NB4 (cell line): ENCODE measurements at regions not wholly inside any gene's neighbourhood (a gene's known extent, or its start where the extent isn't known, plus 50 kb on each side); places are given as distances from the start of the nearest gene placed in this dataset.

Source experiments
- DNase-seq: peaks from one replicate; pipeline ENCODE4 v3.0.0; 2010; ENCODE audit warnings: low read depth
- H3K4me3 ChIP-seq: one replicate; pipeline ENCODE4 v1.5.1; 2011; ENCODE audit warnings: mild to moderate bottlenecking, low read depth, low read length, moderate library complexity
- CTCF ChIP-seq: IDR thresholded peaks from one replicate; pipeline ENCODE4 v1.5.1; 2012; ENCODE audit warnings: low read depth, low read length
- MAX ChIP-seq: IDR thresholded peaks from 2 replicates; pipeline ENCODE4 v1.6.1; 2011; ENCODE audit warnings: low read depth, low read length
- MYC ChIP-seq: IDR thresholded peaks from 2 replicates; pipeline ENCODE4 v1.6.1; 2011; ENCODE audit warnings: low read depth, low read length
- POLR2A ChIP-seq: IDR thresholded peaks from 2 replicates; pipeline ENCODE4 v1.6.1; 2011; ENCODE audit warnings: mild to moderate bottlenecking; ENCODE audit not compliant: insufficient read length; ENCODE audit errors: extremely low read depth

- H3K4me3 ChIP-seq: no peak overlapping the region
- TF ChIP-seq CTCF (no peak), POLR2A (no peak), MAX (no peak), MYC (no peak)
- DNase-seq: no peak
These were observed 61.1 kb upstream of the SV2C start for GRCh38 chr5:76021936-76022584.

GRCh38 chr5:76016258-76016657, 66.9 kb upstream of the SV2C start:
- H3K4me3 ChIP-seq: no peak overlapping the region
- DNase-seq: no peak
- TF ChIP-seq POLR2A (no peak), MAX (no peak), MYC (no peak), CTCF (no peak)

GRCh38 chr5:76014005-76014404, 69.2 kb upstream of the SV2C start:
- TF ChIP-seq MYC (no peak), MAX (no peak), POLR2A (no peak)
- no peak for DNase-seq
- H3K4me3 ChIP-seq: no peak overlapping the region

- H3K4me3 ChIP-seq: no peak overlapping the region
- TF ChIP-seq MAX: no peak
- TF ChIP-seq POLR2A: no peak
- TF ChIP-seq CTCF: no peak
- TF ChIP-seq MYC: no peak
- no peak for DNase-seq
These were observed 75.3 kb upstream of the SV2C start for GRCh38 chr5:76007904-76008303.

GRCh38 chr5:76000582-76000981, 82.6 kb upstream of the SV2C start:
- no peak for TF ChIP-seq MYC
- no peak for TF ChIP-seq CTCF
- no peak for TF ChIP-seq MAX
- no peak for TF ChIP-seq POLR2A
- no peak for DNase-seq
- H3K4me3 ChIP-seq: no peak overlapping the region

- TF ChIP-seq CTCF (no peak), MAX (no peak), MYC (no peak), POLR2A (no peak)
- DNase-seq: no peak
- H3K4me3 ChIP-seq: no peak overlapping the region
These were observed 89.3 kb upstream of the SV2C start for GRCh38 chr5:75993643-75994520.
